Activated T-cell treated with anti-CD3 and anti-CD28 coated beads, Interleukin-2, amount 50 U/mL, for 48 hours (primary cell): ENCODE measurements at regions not wholly inside any gene's neighbourhood (a gene's known extent, or its start where the extent isn't known, plus 50 kb on each side); places are given as distances from the start of the nearest gene placed in this dataset.
"Not testable (repeated sequence)": the region's sequence is repeated elsewhere in the genome, so short reads cannot be mapped to it uniquely, and the experiment has no call there.

ENCODE experiments used
- DNase-seq, 2 experiments: peaks; one replicate each; pipeline ENCODE4 v3.0.0-alpha.2; 2020

GRCh38 chr7:113705439-113705838 lies 213.4 kb downstream of the PPP1R3A start:
- no peak for DNase-seq

GRCh38 chr7:113698556-113699220 lies 220.1 kb downstream of the PPP1R3A start:
- DNase-seq = no peak

- DNase-seq = no peak
Observed at GRCh38 chr7:113694149-113694548, 224.7 kb downstream of the PPP1R3A start.

- DNase-seq = no peak
Observed at GRCh38 chr7:113684165-113684564, 234.6 kb downstream of the PPP1R3A start.

GRCh38 chr7:113677811-113678210 lies 241.0 kb downstream of the PPP1R3A start:
- DNase-seq = no peak

- no peak for DNase-seq
Observed at GRCh38 chr7:113664867-113665266, 253.9 kb downstream of the PPP1R3A start.

- DNase-seq = no peak
Observed at GRCh38 chr7:113659416-113659815, 259.4 kb downstream of the PPP1R3A start.

- DNase-seq = no peak
Observed at GRCh38 chr7:113657603-113658002, 261.2 kb downstream of the PPP1R3A start.

- no peak for DNase-seq
Observed at GRCh38 chr7:113652501-113652900, 266.3 kb downstream of the PPP1R3A start.

- no peak for DNase-seq
Observed at GRCh38 chr7:113649556-113649955, 269.3 kb downstream of the PPP1R3A start.

- DNase-seq = no peak
Observed at GRCh38 chr7:113639221-113639620, 279.6 kb downstream of the PPP1R3A start.

- DNase-seq = no peak
Observed at GRCh38 chr7:113636727-113637421, 281.9 kb downstream of the PPP1R3A start.

- no peak for DNase-seq
Observed at GRCh38 chr7:113635492-113635891, 283.3 kb downstream of the PPP1R3A start.

GRCh38 chr7:113633073-113633472 lies 285.7 kb downstream of the PPP1R3A start:
- no peak for DNase-seq

- DNase-seq = no peak
Observed at GRCh38 chr7:113628948-113629847, 289.6 kb downstream of the PPP1R3A start.

- no peak for DNase-seq
Observed at GRCh38 chr7:113625494-113626102, 293.2 kb downstream of the PPP1R3A start.

GRCh38 chr7:113622796-113623195 lies 296.0 kb downstream of the PPP1R3A start:
- DNase-seq = no peak

- DNase-seq = no peak
Observed at GRCh38 chr7:113610572-113610971, 308.2 kb downstream of the PPP1R3A start.

GRCh38 chr7:113608782-113609181 lies 310.0 kb downstream of the PPP1R3A start:
- DNase-seq = no peak

- no peak for DNase-seq
Observed at GRCh38 chr7:113606325-113606724, 312.5 kb downstream of the PPP1R3A start.

- DNase-seq = not testable (repeated sequence)
Observed at GRCh38 chr7:113600428-113600827, 318.4 kb downstream of the PPP1R3A start.

GRCh38 chr7:113593455-113593854 lies 325.4 kb downstream of the PPP1R3A start:
- DNase-seq = not testable (repeated sequence)

- not testable (repeated sequence) for DNase-seq
Observed at GRCh38 chr7:113592924-113593323, 325.9 kb downstream of the PPP1R3A start.
